HG03039 (cell line): ENCODE measurements at regions not wholly inside any gene's neighbourhood (a gene's known extent, or its start where the extent isn't known, plus 50 kb on each side); places are given as distances from the start of the nearest gene placed in this dataset.
"Not testable (repeated sequence)": the region's sequence is repeated elsewhere in the genome, so short reads cannot be mapped to it uniquely, and the experiment has no call there.

Source experiments
- ATAC-seq: cut with Tn5 transposase; IDR thresholded peaks from one replicate; pipeline ENCODE4 v1.9.1; 2021; ENCODE audit warnings: mild to moderate bottlenecking, moderate library complexity; ENCODE audit not compliant: unreplicated experiment

DNA sequence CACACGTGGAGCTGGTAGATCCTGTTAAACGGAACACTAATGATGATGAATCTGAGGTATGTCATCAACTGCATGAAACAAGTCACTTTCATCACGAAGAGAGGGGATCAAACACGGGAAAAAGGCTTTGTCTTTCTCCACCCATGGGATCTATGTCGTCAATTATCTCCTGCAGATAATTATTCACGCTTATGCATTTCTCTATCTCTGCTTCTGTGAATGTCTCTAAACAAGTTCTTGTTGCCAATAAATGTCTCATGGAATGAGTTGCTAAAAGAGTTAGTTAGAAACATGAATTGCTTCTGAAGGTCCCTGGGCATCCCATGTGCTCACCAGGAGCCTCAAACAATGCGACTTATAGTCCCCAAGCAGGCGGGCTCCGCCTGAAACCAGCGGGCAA is 1228.2 kb upstream of the TMEM132C start:
- ATAC-seq, result no peak

DNA sequence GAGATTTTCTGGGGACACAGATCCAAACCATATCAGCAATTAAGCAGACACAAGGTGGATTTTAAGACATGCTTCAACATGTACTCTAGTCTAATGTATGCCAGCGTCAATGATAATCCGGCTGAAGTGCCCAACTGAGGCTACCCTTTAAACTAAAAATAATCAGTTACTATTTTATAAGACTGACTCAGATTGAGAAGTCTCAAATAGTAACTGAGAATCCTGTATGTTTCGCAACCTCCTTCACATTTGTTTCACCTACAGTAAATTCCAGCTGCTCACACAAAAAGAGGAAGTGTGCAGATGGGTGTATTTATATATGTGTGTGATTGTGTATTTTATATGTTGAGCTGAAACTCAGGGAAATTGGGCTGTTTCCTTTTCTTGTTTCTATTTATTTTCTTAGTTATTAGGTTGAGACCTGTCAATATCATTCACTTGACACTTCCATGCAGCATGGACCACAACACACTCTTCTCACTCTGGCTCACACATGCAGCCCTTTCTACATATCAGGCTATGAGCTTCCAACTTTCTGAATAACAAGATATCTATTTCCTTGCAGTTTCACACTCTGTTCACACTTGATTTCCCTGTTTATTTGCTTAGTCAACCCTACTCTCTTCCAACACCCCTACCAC is 1224.9 kb upstream of the TMEM132C start:
- peak; percentile 96 for ATAC-seq

DNA sequence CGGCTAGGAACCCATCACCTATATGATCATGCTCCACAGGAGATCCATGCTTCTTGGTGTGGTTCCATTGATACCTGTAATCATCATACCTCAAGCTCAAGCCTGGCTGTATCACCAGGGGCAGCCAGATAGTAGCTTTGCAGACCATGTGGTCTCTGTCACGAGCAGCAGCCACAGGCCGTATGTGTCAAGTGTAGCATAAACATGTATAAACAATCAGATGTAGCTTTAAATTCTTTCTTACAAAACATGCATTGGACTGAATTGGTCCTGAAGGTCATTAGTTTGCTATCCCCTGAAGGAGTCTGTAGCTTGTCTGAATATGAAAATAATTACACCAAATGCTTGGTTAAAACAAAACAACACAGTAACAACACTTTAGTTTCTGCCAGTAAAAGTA is 1223.2 kb upstream of the TMEM132C start:
- ATAC-seq, result no peak

DNA sequence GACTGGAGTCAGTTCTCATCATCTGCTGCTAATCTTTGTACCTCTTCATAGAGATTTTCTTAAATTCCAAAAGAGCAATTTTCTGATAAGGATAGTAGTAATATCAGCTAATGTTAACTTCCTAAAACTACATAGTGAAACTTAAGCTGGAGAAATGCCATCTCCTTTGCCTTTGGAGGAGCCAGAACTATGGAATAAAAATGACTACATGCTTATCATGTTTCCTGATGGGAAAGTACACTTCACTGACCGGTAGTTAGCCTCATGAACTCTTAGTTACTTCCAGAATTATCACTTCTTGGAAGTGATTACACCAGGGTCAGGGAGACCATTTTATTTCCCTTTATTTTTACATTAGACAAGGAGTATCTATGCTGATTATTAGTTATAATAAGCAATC is 1222.1 kb upstream of the TMEM132C start:
- ATAC-seq, result no peak

DNA sequence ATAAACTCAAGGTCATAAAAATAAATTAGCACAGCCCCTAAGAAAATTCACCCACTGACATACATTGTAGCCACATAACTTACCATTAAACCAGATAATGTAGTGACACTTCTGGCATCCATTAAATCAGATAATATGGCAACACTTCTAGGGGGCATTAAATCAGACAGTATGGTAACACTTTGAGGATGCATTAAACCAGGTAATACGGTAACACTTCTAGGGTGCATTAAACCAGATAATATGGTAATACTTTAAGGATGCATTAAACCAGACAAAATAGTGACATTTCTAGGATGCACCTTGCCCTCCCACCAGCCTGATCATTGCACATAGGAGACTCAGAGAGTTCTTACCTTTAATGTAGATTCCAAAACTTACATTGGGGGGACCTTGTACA is 1220.5 kb upstream of the TMEM132C start:
- ATAC-seq, result no peak

DNA sequence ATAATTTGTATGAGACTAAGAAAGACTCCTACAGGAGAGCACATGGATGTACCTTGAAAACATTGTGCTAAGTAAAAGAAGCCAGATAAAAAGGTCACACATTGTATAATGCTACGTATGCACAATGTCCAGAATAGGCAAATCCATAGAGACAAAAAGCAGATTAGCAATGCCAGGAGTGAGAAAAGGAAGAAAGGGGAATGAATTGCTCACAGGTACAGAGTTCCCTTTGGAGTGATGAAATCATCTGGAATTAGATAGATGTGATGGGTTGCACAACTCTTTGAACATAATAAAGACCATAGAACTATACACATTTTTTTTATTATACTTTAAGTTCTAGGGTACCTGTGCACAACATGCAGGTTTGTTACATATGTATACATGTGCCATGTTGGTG is 1218.9 kb upstream of the TMEM132C start:
- no peak for ATAC-seq

DNA sequence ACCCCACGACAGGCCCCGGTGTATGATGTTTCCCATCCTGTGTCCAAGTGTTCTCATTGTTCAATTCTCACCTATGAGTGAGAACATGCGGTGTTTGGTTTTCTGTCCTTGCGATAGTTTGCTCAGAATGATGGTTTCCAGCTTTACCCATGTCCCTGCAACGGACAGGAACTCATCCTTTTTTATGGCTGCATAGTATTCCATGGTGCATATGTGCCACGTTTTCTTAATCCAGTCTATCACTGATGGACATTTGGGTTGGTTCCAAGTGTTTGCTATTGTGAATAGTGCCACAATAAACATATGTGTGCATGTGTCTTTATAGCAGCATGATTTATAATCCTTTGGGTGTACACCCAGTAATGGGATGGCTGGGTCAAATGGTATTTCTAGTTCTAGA is 1218.4 kb upstream of the TMEM132C start:
- not testable (repeated sequence) for ATAC-seq

DNA sequence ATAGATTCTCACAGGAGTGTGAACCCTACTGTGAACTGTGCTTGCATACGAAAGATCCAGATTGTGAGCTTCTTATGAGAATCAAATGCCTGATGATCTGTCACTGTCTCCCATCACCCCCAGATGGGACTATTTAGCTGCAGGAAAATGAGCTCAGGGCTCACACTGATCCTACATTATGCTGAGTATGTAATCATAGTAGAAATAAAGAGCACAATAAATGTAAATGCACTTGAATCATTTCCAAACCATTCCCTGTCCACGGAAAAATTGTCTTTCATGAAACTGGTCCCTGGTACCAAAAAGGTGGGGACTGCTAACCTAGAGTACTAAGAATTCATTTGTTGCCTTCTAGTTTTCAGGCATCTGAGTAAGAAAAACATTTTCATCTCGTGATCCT is 1215.8 kb upstream of the TMEM132C start:
- ATAC-seq, result no peak

DNA sequence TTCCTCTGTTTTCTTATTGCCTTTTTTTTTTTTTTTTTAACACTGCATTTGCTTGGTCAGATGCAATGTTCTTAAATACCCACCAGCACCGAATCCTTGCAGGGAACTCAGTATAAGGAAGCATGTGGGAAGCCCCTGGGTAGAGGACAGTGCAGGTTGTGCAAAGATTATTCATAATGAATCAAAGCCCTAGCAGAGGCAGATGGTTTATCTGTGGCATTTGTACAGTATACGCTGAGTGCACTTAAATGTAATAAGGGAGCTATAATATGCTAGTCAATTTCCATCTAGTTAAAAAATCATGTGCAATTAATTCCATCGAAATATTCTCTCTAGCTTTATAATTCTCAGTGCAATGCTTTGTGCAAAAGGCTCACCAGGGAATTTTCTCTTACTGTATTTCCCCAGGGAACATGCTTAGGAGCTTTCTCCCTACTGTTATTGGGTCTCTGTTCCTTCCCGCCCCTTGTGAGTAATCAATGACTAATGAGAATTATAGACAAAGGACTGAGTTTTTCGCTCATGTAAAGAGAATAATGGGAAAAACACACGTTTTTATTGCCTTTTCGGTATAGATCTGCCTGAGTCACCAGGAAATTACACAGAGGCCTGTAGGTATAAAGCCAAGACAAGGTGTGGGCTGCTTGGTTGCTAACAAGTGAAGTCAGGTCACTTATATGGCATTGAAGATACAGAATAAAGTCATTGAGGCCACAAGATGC is 1214.3 kb upstream of the TMEM132C start:
- ATAC-seq, result no peak

DNA sequence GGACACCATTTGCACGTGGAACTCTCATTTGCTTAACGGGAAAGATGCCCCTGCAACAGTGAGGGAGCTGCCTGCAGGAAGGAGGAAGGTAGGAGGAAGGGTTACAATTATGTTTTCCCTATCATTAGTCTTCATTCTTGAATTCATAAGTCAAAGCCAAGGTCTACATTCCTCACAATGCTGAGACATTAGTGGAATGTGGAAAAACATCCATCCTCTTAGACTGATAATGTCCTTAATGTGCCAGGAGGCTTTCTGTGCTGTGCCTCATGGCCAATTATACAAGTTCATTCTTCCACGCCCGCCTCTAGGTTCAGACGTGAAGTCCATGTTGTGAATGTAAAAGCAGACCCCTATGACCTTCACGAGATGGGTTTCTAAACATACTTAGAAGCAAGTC is 1212.4 kb upstream of the TMEM132C start:
- ATAC-seq, result no peak

DNA sequence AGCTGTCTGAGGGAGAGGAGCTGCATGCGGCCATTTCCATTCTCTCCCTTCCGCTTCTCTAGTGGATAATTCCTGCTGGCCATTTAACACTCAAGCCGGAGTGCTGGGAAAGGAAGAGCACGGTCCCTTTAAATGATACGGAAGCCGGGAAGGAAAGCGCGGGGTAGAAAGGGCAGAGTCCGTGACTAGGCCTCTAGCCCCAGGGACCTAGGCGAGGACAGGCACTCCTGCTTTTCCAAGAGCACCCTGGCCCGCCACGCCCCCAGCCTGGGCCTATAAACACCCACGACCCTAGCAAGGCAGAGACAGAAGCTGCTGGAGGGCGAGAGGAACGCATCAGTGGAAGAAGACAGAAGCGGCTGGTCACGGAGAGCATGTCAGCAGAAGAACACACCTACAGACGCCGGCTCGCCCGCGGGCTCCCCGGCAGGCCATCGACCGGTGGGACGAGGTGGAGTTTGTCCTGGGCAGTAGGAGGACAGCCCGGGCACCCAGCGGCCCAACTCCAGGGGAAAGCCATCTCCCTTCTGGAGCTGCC is 1206.6 kb upstream of the TMEM132C start:
- no peak for ATAC-seq

DNA sequence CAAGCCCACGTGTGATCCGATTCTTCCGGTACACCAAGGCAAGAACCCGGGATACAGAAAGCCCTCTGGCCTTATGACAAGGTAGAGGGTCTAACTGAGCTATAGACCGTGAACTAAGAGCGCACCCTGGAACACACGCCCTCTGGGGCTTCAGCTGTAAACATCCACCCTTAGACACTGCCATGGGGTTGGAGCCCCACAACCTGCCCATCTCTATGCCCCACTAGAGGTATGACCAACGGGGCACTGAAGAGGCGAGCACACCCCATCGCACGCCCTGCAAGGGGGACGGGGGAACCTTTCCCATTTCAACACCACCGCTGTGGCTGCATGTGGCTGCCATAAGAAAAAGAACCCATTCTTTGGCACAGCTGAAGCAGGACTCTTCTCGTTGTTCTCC is 1206.0 kb upstream of the TMEM132C start:
- no peak for ATAC-seq

DNA sequence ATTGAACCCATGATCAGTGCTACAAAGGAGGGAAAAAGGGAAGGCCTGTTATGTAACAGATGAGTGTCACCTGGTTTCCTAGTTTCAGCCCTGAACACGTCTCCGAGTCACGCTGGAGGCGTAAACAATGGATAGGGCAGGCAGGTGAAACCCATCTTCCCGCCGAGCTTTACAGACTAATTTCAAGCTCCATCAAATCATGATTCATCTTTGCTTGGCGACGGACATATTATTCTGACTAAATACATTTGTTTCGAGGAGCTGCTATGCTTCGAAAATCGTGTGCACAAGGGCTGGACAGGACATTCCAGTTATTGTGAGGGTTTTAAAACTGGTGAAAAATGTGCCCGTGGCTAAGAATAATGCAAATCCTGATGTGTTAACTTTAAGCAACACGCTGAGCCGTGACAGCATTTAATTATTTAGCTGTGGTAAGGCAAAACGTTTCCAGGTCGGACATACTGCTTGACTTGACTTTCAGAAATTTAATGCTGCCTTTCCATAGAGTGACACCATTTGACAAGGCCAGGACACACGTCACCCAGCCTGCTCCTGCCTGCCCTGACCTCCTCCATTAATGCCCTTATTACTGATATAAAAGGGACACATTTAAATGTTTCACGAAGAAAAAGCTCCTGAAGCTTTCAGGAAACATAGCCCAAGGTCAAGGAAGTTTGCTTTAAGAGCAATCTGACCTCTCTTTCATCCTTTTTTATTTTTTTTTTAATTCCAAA is 1203.5 kb upstream of the TMEM132C start:
- ATAC-seq, result no peak

DNA sequence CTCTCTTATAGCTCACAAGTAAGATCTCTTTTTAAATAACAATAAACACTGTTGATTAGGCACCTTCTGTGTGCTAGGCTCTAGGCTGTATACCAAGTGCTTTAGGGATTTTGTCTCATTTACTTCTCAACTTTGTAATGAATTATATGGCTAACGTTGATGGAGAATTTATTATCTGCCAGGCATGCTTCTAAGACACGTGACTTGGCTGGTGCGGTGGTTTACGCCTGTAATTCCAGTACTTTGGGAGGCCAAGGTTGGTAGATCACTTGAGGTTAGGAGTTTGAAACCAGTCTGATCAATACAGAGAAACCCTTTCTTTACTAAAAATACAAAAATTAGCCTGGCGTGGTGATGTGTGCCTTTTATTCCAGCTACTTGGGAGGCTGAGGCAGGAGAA is 1202.8 kb upstream of the TMEM132C start:
- no peak for ATAC-seq

DNA sequence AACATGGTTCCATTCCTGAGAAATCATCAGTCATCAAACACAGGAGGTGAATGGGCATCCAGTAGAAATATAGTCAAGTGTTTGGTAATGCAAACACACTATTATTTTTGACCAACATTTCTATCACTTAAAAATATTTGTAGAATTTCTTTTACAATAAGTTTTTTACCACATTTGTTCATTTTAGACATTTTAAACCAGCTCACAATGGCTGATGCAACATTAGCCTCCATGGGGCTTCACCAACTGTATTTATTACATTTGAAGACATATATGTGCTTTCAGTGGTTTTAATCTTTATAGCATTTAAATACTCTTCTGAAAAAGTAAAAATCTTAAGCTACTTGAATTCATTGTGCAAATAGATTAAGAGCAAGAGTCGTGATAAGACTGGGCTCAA is 1201.4 kb upstream of the TMEM132C start:
- no peak for ATAC-seq

DNA sequence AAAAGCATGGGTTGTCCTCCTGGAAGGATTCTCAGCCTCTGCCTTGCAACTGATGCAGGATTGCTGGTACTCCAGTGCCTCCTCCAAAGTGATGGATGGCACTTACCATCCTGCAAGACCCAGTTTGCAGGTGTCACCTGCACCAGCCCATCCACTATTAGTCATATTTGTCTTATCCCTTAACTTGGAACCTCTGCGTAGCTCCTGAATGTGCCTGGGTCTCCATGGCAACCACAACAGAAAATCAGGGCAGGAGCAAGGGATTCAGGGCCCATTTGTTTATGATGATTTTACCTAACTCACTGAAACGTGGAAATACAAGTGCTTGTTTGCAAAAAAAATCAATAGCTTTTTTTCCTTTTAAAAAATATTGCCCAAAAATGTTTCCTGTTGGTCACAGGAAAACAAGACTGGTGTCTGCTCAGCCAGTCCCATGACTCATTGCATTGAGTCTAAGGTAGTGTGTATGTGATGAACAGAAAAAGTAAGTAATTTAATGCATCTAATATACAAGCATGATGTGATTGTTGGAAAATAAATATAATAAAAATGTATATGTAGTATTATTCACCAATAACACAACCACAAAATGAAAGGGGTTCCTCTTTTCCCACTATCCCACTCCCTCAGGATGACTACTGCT is 1196.3 kb upstream of the TMEM132C start:
- no peak for ATAC-seq

DNA sequence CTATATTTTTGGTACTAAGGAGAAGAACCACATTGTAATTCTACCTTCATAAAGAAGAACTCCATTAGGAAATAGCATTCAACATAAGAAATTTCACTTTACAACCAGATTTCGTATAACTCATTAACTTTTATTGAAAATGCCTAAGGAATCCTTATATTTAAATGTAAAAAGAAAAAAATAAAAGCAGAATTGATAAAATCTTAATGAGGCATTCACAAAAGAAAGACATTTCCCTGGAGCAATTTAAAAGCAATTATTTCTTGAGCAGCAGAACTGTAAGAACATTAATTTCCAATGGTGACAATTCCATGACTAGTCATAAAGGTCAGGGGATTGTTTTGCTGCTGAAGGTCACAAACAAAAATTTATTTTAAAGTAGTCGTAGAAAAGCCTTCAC is 1192.8 kb upstream of the TMEM132C start:
- no peak for ATAC-seq

DNA sequence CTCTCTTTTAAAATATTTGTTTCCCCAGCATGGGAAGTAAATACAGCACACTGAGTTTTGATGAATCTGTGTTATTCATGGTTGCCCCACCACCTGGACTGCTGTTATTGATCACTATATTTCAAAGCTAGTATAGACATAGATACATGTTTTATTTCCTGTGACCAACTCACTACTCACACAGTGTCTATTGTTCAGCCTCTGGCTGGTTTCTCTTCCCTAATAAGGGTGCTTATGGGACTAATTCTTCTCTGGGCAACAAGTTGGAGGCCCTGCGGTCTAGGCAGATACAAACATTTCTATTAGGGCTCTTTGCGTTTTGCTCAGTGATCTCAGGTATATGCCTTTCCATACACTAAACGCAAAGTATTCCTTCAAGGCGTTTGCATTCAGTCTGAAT is 1191.0 kb upstream of the TMEM132C start:
- no peak for ATAC-seq

DNA sequence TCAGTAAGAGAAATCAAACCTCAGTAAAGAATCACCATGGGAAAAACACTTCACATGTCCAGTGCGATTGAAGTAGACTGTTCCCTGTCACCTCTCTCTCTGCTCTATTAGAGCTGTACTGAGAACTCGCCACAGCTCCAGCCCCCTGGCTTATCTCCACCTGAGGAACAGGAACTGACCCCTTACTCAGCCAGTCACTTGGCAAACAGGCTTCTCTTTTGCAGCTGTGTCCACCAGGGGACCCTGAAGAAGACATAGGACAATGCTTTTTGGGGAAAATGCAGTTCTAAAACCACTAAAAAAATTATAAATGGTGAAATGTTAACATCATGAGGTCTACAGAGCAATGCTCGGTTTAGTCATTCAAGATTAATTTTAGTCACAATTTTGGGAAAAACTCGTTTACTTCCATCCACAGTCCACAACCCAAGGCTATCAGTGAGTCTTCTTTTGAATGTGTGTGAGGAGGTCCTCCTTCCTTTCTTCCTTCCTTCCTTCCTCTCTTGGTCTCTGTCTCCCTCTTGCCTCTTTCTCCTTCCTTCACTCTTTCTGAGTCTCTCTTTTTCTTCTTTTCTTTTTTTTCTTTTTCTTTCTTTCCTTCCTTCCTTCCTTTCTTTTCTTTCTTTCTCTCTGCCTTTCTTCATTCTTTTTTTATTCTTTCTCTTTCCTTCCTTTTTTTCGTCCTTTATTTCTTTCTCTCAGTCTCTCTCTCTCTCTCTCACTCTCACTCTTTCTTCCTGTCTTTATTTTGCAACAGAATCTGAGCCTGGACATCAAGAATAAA is 1189.5 kb upstream of the TMEM132C start:
- no peak for ATAC-seq

DNA sequence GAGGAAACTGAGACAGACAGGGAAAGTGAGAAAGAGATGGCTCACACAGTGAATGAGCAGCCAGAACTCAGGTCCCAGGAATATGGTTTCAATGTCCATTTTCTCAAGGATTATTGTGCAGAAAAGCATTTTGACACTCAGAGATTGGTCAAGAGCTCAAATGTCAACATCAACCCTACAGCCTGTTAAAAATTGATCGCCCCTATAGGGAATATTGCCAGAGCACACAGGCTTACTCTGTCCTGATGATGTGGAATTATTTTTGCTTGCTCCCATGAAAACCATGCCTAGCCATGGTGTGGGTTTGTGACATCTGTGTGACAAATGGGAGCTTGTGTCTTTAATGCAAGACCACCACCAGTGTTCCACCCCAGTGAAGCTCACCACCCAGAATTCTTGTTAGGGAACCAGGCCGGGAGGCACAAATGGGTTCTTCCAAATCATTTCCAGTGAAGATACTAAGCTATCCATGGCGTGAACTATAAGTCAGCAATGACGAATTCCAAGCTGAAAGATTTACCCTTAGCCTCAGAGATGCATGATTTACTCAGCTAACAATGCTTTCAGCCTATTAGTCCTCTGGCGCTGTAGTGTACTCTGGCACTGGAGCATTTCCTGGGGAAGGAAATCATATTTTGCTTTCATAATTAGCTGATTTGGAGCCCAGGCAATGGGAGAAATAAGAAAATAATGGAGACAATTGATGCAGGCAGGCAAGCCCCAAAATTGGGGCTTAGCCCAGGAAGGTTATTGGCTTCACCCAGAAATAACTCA is 1188.2 kb upstream of the TMEM132C start:
- ATAC-seq, result no peak
